Daoy (cell line): ENCODE measurements at regions not wholly inside any gene's neighbourhood (a gene's known extent, or its start where the extent isn't known, plus 50 kb on each side); places are given as distances from the start of the nearest gene placed in this dataset.

Experiments
- DNase-seq: peaks from one replicate; pipeline ENCODE4 v3.0.0-alpha.2; 2015; ENCODE audit warnings: low read depth

DNA sequence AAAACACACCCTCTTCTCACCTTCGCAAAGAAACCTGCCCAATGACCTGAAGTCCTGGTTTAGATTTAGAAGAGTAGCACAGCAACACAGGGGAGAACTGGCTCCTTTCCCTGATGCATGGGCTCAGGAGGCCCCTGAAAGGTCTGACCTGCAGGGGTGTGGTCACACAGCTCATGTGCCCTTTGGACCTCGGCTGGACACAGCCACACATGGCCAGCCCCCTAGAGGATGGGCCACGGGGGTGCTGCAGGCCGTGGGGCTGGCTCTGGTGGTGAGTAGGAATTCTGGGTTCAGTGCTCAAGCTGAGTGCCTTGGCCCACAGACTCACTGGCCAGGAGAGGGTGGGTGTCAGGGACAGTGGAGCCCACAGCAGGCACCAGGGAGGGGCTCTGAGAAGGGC, 118.5 kb upstream of the ADCY1 start:
- no peak for DNase-seq

DNA sequence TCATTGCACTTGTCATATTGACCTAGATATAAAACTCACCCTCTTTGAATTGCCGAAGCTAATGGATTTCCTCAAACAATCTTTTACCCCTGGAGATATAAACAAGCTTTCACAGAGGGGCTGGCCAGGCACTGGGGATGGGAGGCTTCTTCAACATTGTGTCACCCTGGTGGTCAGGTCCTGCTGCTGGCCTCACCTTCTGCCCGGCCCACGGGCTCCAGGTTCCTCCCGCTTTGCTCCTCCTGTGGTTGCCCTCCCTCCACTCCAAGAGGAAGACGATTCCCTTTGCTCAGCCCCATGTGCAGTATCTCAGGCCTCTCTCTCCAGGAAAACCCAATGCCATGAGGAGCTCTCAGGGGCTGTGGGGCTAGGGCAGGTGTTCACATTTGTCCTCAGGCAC, 118.1 kb upstream of the ADCY1 start:
- DNase-seq: no peak

DNA sequence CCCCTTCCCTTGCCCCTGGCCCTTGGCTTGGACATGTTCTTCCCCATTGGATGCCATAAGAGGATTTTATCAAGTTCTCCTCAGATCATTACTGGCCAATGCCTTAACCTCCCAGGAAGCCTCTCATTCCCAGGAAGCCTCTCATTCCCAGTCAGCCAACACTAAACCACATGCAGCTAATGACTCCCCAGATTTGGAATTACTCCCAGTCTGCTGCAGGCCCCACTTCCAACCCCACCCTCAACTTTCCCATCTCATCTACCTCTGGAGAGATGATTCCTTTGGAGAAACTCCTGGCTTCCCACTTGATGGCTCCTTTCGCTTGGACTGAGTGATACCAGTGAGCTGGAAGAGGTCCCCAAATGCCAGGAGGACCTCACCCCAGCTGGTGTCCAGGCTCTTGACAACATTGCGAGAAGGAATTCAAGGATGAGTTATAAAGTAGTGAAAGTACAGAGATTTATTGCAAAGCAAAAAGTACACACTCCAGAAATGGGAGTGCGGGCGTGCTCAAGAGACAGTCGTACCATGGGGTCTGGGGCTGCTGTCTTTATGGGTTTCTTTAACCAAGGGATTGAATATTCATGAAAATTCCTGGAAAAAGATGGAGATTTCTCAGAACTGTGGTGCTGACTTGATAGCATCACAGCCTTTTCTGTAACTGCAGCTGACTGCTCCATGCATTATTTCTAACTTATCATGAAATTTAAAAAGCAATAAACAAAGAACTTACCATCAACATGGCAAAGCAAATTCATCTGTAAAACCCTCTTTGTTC, 117.2 kb upstream of the ADCY1 start:
- no peak for DNase-seq

DNA sequence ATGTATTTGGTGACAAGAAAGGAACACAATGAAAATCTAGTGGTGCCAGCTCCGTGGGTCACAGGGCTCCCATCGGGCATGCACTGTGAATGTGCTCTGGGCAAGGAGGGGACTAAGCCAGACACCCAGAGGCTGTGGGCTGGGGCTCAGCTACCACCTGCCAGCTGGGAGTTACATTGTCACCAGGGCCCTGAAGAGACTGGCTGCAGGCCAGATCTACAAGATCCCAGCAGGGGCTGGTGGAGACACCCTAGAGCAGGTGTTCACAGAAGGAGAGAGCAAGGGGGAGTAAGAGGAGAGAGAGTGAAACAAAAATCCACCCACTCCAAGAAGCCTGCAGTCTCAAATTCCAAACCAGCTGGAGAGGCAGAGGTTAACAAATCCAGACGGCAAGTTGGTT, 116.6 kb upstream of the ADCY1 start:
- DNase-seq: no peak

DNA sequence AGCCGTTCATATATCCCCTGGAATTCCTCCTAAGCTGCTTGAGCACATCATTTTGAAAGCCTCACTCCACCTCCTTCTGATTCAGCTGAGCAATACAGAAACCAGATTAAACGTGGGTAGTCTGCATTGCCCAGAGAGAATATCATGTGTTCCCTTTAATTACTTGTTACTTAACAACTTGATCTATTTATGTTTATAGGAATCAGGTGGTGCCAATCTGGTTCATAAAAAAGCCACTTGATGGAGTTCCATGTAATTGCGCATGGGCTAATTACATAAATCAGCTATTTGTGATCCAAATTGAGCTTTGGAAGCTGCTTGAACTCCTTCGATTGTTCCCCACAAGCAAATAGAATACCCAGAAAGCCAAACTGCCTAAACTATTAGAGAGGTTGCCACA, 114.7 kb upstream of the ADCY1 start:
- no peak for DNase-seq

DNA sequence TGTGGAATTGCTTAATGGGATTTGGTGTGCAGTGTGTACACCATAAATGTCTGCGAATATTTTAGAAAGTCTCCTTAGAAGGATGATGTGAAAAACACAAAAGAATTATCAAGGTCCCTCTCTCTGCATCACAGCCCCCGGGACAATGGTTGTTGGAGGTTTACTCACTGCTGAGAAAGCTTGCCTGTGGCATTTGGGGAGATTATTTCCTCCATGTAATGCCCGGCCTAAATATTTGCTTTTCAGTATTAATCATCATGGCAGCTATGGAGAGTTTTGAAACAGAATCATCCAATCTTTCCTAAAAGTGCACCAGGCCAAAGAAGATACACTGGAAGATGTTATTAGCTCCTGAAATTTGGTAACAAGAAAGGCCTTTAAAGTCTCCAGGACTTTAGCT, 113.8 kb upstream of the ADCY1 start:
- no peak for DNase-seq

DNA sequence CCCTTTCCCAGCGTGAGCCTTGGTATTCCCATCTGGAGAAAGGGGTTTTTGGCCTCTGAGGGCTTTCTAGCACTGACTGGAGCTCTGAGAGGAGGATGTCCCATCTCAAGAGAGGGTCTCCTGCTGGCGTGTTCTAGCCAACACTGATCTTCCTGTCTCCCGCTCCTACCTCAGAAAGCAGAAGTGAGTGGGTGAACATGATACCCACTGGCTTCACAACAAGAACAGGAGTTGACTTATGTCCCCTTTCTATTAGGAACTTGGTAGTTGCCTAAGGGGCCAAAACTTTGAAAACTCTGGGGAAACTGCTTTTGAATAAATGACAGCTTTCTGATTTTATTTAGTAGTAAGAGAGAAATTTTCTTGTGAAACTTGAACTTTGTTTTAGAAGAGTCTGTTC, 113.1 kb upstream of the ADCY1 start:
- no peak for DNase-seq

DNA sequence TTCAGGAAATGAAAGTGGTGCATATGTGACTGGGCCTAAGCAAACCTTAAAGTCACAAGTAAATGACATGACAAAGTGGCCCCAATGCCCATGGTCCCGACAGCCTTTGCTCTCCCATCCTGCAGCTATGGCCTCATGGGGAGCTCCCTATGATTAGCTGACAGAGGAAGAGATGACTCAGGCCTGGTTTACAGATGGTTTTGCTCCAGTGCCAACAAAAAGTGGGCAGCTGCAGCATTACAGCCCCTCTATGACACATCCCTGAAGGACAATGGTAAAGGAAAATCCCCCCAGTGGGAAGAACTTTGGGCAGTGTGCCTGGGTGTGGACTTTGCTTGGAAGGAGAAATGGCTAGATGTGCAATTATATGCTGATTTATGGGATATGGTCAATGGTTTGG, 105.1 kb upstream of the ADCY1 start:
- no peak for DNase-seq

DNA sequence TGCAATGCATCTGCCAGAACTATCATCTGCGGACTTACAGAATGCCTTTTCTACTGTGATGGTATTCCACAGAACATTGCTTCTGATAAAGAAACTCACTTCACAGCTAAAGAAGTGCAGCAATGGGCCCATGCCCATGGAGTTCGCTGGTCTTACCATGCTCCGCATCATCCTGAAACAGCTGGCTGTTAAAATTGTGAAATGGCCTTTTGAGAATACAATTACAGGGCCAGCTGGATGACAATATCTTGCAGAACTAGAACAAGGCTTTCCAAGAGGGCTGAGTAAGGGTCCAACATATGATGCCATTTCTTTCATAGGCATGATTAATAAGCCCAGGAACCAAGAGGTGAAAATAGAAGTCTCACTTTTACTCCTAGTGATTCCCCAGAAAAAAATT, 104.1 kb upstream of the ADCY1 start:
- no peak for DNase-seq

DNA sequence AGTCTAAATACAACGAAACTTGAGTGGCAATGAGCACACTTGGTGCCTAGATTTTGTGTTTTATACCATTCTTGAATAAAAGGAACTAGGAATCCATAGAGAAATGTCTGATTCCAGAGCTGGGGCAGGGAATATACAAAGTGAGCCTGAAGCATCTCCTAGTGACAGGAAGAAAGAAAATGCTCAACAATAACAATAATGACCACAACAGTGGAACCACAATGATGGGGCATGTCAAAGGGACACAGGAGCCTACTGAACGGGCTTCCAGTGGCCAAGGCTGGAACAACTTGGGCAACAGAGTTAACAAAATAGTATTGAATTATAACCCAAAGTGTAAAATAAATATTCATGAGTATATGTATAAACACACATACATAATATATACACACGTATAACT, 94.4 kb upstream of the ADCY1 start:
- no peak for DNase-seq

DNA sequence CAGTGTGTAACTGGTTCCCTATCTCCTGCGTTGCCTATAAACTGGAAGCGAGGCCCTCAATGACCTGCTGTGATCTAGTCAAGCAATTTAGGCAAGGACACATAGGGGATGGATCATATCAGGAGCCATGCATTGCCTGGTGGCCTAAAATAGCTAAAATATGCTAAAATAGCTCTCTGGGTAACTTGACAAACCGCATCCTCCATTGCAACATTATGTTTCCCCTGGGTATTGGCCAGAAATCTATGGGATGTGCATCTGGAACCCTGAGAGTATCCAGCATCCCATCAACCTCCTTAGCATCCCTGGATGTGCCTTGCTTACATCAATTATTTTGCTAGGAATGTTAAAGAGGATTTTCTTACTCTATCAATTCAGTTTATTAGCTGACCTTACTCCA, 91.7 kb upstream of the ADCY1 start:
- DNase-seq: no peak

DNA sequence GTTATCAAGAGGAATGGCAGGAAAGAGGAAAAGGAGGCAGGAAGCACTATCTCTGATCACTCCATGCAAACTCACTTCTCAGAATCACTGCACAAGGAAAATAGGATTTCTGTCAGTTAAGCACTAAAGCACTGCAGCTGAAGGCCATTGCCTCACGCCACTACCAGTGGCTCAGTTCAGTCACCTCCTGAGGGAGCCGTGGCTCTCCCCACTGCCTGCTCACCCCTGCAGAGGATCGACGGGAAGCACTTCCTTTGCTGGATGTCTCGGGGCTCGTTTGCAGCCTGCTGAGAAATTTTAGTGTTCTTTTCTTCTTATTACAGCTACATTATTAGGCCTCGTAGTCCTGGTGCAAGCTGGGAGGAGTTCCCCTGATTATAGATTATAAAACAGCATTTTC, 90.1 kb upstream of the ADCY1 start:
- no peak for DNase-seq

DNA sequence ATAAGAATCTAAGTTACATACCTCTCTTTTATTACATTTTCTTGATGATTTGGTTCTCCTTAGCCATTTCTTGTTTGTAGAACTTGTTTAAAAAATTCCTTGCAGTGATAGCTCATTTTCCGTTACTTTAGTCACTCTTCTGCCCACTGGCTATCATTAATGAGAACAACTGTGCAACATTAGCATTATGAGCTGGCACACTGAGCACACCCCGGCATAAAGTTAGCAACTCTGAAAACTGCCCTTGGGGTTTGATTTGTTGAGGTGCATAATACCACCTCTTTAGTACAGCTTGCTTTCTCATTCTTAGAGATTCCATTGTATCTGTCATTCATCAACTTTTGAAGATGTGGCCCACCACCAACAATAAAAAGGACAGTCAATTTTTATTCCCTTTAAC, 87.6 kb upstream of the ADCY1 start:
- no peak for DNase-seq

DNA sequence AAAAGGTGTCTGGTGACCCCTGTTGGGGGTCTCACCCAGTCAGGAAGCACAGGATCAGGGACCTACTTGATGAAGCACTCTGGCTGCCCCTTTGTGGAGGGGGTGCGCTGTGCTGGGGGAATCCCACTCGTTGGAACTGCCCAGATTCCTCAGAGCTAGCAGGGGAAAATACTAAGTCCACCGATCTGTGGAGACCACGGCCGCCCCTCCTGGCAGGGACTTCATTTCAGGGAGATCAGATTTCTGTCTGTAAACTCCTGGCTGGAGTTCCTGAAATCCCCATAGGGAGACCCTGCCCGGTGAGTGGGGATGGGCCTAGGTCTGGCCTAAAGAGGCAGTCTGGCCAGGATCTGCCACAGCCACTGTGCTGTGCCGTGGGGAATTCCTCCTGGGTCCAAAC, 79.3 kb upstream of the ADCY1 start:
- no peak for DNase-seq

DNA sequence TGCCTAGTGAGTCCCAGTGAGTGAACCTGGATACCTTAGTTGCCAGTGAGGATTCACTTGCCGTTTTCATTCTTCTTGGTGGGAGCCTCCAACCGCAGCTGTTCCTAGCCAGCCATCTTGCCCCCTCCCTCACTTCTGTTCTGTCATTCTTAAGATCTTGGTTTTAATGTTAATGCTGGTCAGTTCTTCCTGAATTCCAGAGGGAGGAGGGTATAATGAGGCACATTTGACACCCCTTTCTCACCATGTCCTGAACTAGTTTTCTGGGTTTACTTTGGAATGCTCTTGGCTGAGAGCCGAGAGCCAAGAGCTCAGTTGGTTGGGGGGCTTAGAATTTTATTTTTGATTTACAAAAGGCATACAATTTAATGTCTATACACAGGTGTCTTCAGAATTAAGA, 78.5 kb upstream of the ADCY1 start:
- DNase-seq: no peak

DNA sequence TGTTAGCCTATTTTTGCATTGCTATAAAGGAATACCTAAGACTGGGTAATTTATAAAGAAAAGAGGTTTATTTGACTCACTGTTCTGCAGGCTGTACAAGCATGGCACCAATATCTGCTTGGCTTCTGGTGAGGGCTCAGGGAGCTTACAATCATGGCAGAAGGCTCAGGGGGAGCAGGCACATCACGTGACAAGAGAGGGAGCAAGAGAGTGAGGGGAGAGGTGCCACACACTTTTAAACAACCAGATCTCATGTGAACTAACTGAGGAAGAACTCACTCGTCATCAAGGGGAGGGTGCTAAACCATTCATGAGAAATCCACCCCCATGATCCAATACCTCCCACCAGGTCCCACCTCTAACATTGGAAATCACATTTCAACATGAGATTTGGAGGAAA, 73.9 kb upstream of the ADCY1 start:
- no peak for DNase-seq

DNA sequence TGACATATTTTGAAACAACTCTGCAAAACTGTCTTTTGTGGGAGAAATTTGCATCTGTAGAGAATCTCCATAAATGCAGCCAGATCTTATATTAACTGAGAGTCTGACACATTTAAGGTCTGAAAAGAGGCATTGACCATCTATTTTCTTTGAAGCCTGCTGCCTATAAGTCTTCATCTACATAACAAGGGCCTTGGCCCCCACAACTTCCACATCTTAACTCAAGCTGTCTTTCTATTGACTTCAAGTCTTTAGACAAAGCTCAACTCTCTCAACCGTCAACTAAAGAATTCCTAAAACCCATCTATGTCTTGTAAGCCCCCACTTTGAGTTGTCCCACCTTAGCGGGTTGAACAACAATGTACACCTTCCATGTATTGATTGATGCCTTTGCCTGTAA, 72.4 kb upstream of the ADCY1 start:
- no peak for DNase-seq

DNA sequence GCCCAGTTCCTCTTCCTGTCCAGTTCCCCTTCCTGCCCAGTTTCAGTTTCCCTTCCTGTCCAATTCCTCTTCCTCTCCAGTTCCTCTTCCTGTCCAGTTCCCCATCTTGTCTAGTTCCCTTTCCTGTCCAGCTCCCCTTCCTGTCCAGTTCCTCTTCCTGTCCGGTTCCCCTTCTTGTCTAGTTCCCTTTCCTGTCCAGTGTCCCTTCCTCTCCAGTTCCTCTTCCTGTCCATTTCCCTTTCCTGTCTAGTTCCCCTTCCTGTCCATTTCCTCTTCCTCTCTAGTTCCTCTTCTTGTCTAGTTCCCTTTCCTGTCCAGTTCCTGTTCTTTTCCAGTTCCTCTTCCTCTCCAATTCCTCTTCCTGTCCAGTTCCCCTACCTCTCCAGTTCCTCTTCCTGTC, 68.1 kb upstream of the ADCY1 start:
- DNase-seq: no peak

DNA sequence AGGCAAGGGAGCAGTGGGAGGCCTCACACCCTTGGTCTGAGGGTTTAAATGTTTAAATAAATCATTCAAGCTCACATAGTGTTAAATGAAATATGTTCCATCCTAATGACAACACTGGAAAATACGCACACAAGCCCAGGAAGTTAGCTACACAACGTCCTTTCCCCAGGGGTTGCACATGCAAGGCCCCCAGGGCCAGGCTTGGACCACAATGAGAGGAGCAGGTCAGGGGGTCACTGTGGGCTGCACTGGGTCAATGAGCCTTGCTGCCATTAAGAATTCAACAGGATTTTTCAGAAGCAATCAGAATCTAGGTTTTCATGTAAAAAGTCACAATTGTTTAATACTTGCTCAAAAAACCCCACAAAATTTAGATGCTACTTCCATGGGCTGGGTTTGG, 64.9 kb upstream of the ADCY1 start:
- DNase-seq: no peak

DNA sequence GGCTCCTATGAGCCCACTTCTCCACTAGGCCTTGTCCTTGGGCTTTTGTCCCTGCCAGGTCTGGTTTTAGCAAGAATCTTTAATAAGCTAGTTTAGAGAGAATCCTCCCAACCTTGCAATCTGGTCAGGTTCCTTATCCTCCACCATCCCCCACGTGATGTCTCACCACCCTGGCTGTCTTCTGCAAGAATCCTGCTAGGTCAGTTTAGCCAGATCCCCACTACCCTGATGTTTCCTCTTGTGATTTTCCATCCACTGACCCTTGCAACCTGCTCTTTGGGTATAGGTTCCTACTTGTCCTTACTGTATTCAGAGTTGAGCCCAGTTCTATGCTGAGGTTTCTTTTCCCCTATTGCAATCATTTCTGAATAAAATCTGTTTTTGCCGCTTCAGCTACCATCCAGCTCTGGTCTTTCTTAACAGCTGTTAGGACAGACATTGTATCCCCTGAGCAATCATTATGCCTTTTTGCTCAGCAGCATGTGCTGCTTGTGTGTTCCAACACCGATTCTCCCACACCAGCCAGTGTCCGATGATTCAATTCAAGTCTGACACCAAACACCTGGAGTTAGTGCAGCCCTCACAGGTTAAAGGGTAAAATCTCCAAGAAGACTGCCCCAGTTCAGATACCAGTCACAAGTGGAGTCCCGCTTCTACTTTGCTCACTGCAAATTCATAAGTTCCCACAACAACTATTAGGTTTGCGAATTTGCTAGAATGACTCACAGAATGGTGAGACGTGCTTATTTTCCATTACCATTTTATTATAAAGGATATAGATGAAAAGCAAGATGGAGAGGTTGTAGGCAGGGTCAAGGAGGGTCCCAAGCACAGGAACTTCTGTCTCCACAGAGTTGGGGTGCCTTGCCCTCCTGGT, 62.2 kb upstream of the ADCY1 start:
- DNase-seq: no peak

DNA sequence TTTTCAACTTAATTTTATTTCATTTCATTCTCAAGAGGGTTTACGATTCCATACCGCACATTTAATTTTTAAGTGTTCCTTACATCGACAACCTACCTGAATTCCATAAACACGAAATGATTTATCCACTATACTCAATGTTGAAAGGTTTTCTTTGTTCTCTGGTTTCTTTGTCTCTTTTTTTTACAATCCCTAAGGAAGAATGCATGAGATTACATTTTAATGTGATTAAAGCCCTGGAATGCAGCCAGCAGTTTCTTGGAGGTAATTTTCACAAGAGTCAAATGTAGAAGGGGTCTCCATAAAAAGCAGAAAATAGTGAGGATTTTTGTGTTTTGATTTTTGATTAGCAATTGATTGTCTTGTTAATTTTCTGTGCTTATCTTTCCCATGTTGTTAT, 59.2 kb upstream of the ADCY1 start:
- DNase-seq: no peak

DNA sequence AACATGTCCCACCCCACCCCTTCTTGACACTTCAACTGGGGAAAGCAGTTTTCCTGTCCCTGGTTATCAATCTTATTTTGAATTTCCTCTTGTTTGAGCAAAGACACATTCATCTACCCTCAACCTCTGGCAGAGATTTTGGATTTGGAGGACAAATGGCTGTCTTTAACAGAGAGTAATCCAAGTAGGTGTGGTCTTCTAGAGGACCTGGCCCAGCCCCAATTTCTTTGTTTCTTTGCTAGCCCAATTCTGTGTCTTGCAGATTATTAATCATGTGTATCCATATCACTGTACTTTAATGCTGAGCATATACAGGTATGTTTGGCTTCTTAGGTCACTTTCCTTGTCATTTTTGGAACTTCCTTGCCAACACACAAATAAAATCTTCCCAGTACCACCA, 58.8 kb upstream of the ADCY1 start:
- no peak for DNase-seq
